UCSD-AML1 (cell line): ENCODE measurements at regions not wholly inside any gene's neighbourhood (a gene's known extent, or its start where the extent isn't known, plus 50 kb on each side); places are given as distances from the start of the nearest gene placed in this dataset.
"Not testable (repeated sequence)": the region's sequence is repeated elsewhere in the genome, so short reads cannot be mapped to it uniquely, and the experiment has no call there.

Source experiments
- DNase-seq: peaks from one replicate; lab custom pipeline; 2025; ENCODE audit not compliant: unreplicated experiment; lab: John Stamatoyannopoulos, UW

GRCh38 chr10:118805146-118805545, 50.4 kb upstream of the CACUL1 start:
- DNase-seq = no peak

GRCh38 chr10:118807512-118808305, 52.9 kb upstream of the CACUL1 start:
- no peak for DNase-seq

GRCh38 chr10:118808601-118809356, 54.0 kb upstream of the CACUL1 start:
- DNase-seq = no peak

GRCh38 chr10:118809357-118810220, 54.8 kb upstream of the CACUL1 start:
- no peak for DNase-seq

- DNase-seq = no peak
Observed at GRCh38 chr10:118810796-118811505, 56.2 kb upstream of the CACUL1 start.

- DNase-seq = no peak
Observed at GRCh38 chr10:118811675-118812392, 57.1 kb upstream of the CACUL1 start.

- DNase-seq = no peak
Observed at GRCh38 chr10:118812393-118812740, 57.6 kb upstream of the CACUL1 start.

- not testable (repeated sequence) for DNase-seq
Observed at GRCh38 chr10:118813001-118813400, 58.2 kb upstream of the CACUL1 start.

GRCh38 chr10:118816471-118817168, 61.9 kb upstream of the CACUL1 start:
- no peak for DNase-seq

- DNase-seq = no peak
Observed at GRCh38 chr10:118817328-118818068, 62.7 kb upstream of the CACUL1 start.

GRCh38 chr10:118818621-118819221, 64.0 kb upstream of the CACUL1 start:
- DNase-seq = no peak

GRCh38 chr10:118820326-118821116, 65.8 kb upstream of the CACUL1 start:
- DNase-seq = no peak

- no peak for DNase-seq
Observed at GRCh38 chr10:118823256-118823907, 68.6 kb upstream of the CACUL1 start.

- no peak for DNase-seq
Observed at GRCh38 chr10:118827053-118827452, 72.3 kb upstream of the CACUL1 start.

- no peak for DNase-seq
Observed at GRCh38 chr10:118827466-118828155, 72.8 kb upstream of the CACUL1 start.

GRCh38 chr10:118832241-118832651, 77.5 kb upstream of the CACUL1 start:
- peak; percentile 78 for DNase-seq

- DNase-seq = not testable (repeated sequence)
Observed at GRCh38 chr10:118834370-118834769, 79.6 kb upstream of the CACUL1 start.
